Right cardiac atrium (tissue), 5 donors: ENCODE measurements at regions not wholly inside any gene's neighbourhood (a gene's known extent, or its start where the extent isn't known, plus 50 kb on each side); places are given as distances from the start of the nearest gene placed in this dataset.
"Not testable (repeated sequence)": the region's sequence is repeated elsewhere in the genome, so short reads cannot be mapped to it uniquely, and the experiment has no call there.

ENCODE experiments used
- ATAC-seq, 2 donors: fragments of 200-7000 bp; cut with Tn5 transposase; one replicate each; pipeline versions ENCODE4 v1.8.0 to v1.9.1; 2020; ENCODE audit warnings: moderate library complexity in 2 of 2, mild to moderate bottlenecking in 1 of 2
- DNase-seq, 3 donors: peaks; one replicate each; pipeline ENCODE4 v3.0.0-alpha.2; 2020
- H3K27ac ChIP-seq: one replicate; pipeline ENCODE4 v1.5.1; 2013; ENCODE audit warnings: mild to moderate bottlenecking, low read length, control low read depth, moderate library complexity
- H3K27me3 ChIP-seq: one replicate; pipeline ENCODE4 v1.6.1; 2013; ENCODE audit not compliant: control insufficient read depth, insufficient read depth
- H3K4me1 ChIP-seq: one replicate; pipeline ENCODE4 v1.6.1; 2013; ENCODE audit warnings: low read length; ENCODE audit not compliant: control insufficient read depth, insufficient read depth
- H3K4me3 ChIP-seq: one replicate; pipeline ENCODE4 v1.5.1; 2013; ENCODE audit warnings: low read length, control low read depth
- H3K9me3 ChIP-seq: one replicate; pipeline ENCODE4 v1.6.1; 2013; ENCODE audit warnings: low read length; ENCODE audit not compliant: control insufficient read depth
- WGBS: extraction: QIAGEN DNeasy Blood & Tissue Kit; methylation state at CpG from one replicate; pipeline ENCODE4 v1.1.7; 2013; 5-methylcytosine and 5-hydroxymethylcytosine counted together
- intact Hi-C, 4 donors: fragments of 100-400 bp; cut with DNase I; formaldehyde crosslinking; loops; one replicate each; pipeline versions ENCODE4 v1.11.0 to v1.14.0; 2022 to 2023
- donor health status: healthy with polysubstance abuse.
- donor health status: DM: no; HTN: yes; CAD: no.
- donor health status: DM: no; HTN: no; CAD: no.
- donor health status: DM: no; HTN: yes; CAD: no; lungs with severe emphysema.
- donor health status: DM: yes; HTN: yes; CAD: no.

- Histone ChIP-seq H3K4me3 (no peak overlapping the region), H3K4me1 (no peaks in the 10 kb centered on the region), H3K27ac (no peak overlapping the region), H3K27me3 (no peaks in the 10 kb centered on the region), H3K9me3 (no peaks in the 10 kb centered on the region)
- ATAC-seq (no peak), DNase-seq (no peak)
- whole genome bisulfite sequencing, result 48% methylated on average over 3 of the region's 3 CpGs
- intact Hi-C loops, result no loop called here
These were observed 88.6 kb downstream of the TRIM42 start for GRCh38 chr3:140766465-140766864.

- H3K4me3 ChIP-seq, result no peak overlapping the region
- WGBS, result 40% methylated on average over 1 of the region's 1 CpG
- no peaks in the 10 kb centered on the region for H3K9me3 ChIP-seq
- H3K4me1 ChIP-seq, result no peaks in the 10 kb centered on the region
- H3K27me3 ChIP-seq, result no peaks in the 10 kb centered on the region
- ATAC-seq (no peak), DNase-seq (no peak)
- intact Hi-C loops, result no loop called here
- no peak overlapping the region for H3K27ac ChIP-seq
These were observed 89.7 kb downstream of the TRIM42 start for GRCh38 chr3:140767566-140767965.

GRCh38 chr3:140768941-140769340, 91.1 kb downstream of the TRIM42 start:
- Histone ChIP-seq H3K4me1 (no peaks in the 10 kb centered on the region), H3K27me3 (no peaks in the 10 kb centered on the region), H3K4me3 (no peak overlapping the region), H3K9me3 (no peaks in the 10 kb centered on the region), H3K27ac (no peak overlapping the region)
- DNase-seq, result no peak
- no peak for ATAC-seq
- intact Hi-C loops, result no loop called here
- 67% methylated on average over 2 of the region's 2 CpGs for WGBS

GRCh38 chr3:140769951-140770350, 92.1 kb downstream of the TRIM42 start:
- Histone ChIP-seq H3K9me3 (no peaks in the 10 kb centered on the region), H3K27ac (no peak overlapping the region), H3K4me3 (no peak overlapping the region), H3K27me3 (no peaks in the 10 kb centered on the region), H3K4me1 (no peaks in the 10 kb centered on the region)
- 75% methylated on average over 6 of the region's 6 CpGs for WGBS
- intact Hi-C loops, result no loop called here
- ATAC-seq (no peak), DNase-seq (no peak)

- intact Hi-C loops, result no loop called here
- H3K9me3 ChIP-seq, result no peaks in the 10 kb centered on the region
- WGBS, result 59% methylated on average over 3 of the region's 3 CpGs
- H3K4me3 ChIP-seq, result no peak overlapping the region
- no peak overlapping the region for H3K27ac ChIP-seq
- H3K27me3 ChIP-seq, result no peaks in the 10 kb centered on the region
- ATAC-seq (no peak), DNase-seq (no peak)
- no peaks in the 10 kb centered on the region for H3K4me1 ChIP-seq
These were observed 93.3 kb downstream of the TRIM42 start for GRCh38 chr3:140770977-140771667.

- DNase-seq (no peak), ATAC-seq (no peak)
- intact Hi-C loops, result no loop called here
- Histone ChIP-seq H3K4me1 (no peaks in the 10 kb centered on the region), H3K9me3 (no peaks in the 10 kb centered on the region), H3K4me3 (no peak overlapping the region), H3K27ac (no peak overlapping the region), H3K27me3 (no peaks in the 10 kb centered on the region)
- 43% methylated on average over 4 of the region's 4 CpGs for WGBS
These were observed 99.9 kb downstream of the TRIM42 start for GRCh38 chr3:140777631-140778233.

- H3K9me3 ChIP-seq, result no peaks in the 10 kb centered on the region
- no peaks in the 10 kb centered on the region for H3K27me3 ChIP-seq
- ATAC-seq (no peak), DNase-seq (no peak)
- H3K4me1 ChIP-seq, result no peaks in the 10 kb centered on the region
- H3K4me3 ChIP-seq, result no peak overlapping the region
- no peak overlapping the region for H3K27ac ChIP-seq
- 80% methylated on average over 3 of the region's 3 CpGs for WGBS
- intact Hi-C loops, result no loop called here
These were observed 113.5 kb downstream of the TRIM42 start for GRCh38 chr3:140791368-140791767.

- no peak overlapping the region for H3K27ac ChIP-seq
- intact Hi-C loops, result no loop called here
- H3K4me3 ChIP-seq, result no peak overlapping the region
- ATAC-seq, result no peak
- H3K27me3 ChIP-seq, result no peaks in the 10 kb centered on the region
- DNase-seq, result no peak
- no peaks in the 10 kb centered on the region for H3K9me3 ChIP-seq
- 48% methylated on average over 3 of the region's 3 CpGs for WGBS
- H3K4me1 ChIP-seq, result no peaks in the 10 kb centered on the region
These were observed 116.6 kb downstream of the TRIM42 start for GRCh38 chr3:140794507-140794906.

- H3K27me3 ChIP-seq, H3K4me3 ChIP-seq, ATAC-seq, H3K4me1 ChIP-seq, intact Hi-C loops, H3K27ac ChIP-seq, DNase-seq, H3K9me3 ChIP-seq: not testable (repeated sequence)
- 32% methylated on average over 1 of the region's 1 CpG for WGBS
These were observed 125.0 kb downstream of the TRIM42 start for GRCh38 chr3:140802898-140803297.

GRCh38 chr3:140809316-140809715, 131.5 kb downstream of the TRIM42 start:
- ATAC-seq (no peak), DNase-seq (no peak)
- Histone ChIP-seq H3K9me3 (no peaks in the 10 kb centered on the region), H3K27me3 (no peaks in the 10 kb centered on the region), H3K4me1 (no peaks in the 10 kb centered on the region), H3K27ac (no peak overlapping the region), H3K4me3 (no peak overlapping the region)
- intact Hi-C loops, result no loop called here
- 65% methylated on average over 2 of the region's 2 CpGs for WGBS

GRCh38 chr3:140816372-140817195, 125.1 kb upstream of the SLC25A36 start:
- Histone ChIP-seq H3K4me3 (no peak overlapping the region), H3K9me3 (no peaks in the 10 kb centered on the region), H3K27ac (no peak overlapping the region), H3K27me3 (no peaks in the 10 kb centered on the region), H3K4me1 (no peaks in the 10 kb centered on the region)
- DNase-seq (no peak), ATAC-seq (no peak)
- WGBS, result 42% methylated on average over 6 of the region's 6 CpGs
- intact Hi-C loops, result no loop called here
